GM21723 (cell line): ENCODE measurements at regions not wholly inside any gene's neighbourhood (a gene's known extent, or its start where the extent isn't known, plus 50 kb on each side); places are given as distances from the start of the nearest gene placed in this dataset.
"Not testable (repeated sequence)": the region's sequence is repeated elsewhere in the genome, so short reads cannot be mapped to it uniquely, and the experiment has no call there.

Source experiments
- ATAC-seq: cut with Tn5 transposase; IDR thresholded peaks from one replicate; pipeline ENCODE4 v1.9.1; 2021; ENCODE audit warnings: mild to moderate bottlenecking, moderate library complexity; ENCODE audit not compliant: unreplicated experiment

DNA sequence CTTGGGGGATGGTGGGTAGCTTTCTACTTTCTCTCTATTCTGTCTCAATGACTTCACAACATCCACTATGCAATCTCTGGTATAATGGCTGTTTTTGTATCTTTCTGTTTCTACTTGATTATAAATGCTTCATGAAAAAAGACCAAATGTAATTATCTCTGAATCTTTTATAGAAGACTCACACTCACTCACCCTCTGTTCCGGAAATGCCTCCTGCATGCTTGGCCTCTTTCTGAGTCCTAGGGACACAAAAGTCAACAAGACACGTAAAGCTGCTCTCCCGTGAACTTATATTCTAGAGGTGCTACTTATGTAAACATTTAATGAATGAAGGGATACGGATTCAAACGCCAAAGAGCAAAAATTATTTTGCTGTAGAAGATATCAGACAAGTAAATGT is 502.2 kb upstream of the SOX11 start:
- no peak for ATAC-seq

DNA sequence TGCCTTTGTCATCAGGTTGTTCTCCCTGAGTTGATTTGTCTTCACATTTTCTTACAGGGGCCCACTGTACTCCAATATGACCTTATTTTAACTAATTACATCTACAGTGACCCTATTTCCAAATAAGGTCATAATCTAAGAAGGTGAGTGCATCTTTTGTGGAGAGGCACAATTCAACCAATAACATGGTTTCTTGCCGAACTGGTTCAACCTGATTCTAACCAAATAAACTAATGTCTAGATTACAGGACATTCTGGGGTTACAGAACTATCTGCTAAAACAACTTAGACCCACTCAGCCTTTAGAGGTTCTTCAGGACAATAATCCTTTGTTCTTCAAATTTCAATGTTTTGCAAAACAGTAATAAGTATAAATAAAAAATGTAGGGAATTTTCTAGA is 496.5 kb upstream of the SOX11 start:
- ATAC-seq = no peak

DNA sequence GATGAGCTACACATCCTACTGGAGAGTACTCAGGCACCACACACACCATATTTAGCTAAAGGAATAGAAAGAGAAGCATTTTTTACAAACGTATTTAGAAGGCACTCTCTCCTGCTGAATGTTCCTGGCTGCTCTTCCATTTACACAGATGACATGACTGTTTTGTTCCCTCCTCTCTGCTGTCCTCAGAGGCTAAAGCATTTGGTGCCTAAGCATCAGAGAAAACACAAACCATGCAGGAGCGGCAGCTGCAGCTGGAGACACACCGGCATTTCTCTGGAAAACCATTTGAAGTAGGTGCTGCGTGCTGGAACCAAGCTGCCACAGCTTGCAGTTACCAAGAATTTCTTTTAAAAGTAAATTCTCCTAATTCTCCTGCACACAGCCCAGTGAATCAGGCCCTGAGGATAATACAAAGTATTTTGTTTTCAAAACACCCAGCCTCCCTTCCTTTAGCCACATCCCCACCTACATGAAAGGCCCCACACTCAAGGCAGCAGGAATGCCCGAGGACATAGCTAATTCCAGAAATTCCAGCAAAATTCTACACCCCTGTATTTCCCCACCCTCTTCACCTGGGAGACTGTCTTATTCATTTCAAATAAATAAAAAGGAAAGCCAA is 488.9 kb upstream of the SOX11 start:
- ATAC-seq = no peak

DNA sequence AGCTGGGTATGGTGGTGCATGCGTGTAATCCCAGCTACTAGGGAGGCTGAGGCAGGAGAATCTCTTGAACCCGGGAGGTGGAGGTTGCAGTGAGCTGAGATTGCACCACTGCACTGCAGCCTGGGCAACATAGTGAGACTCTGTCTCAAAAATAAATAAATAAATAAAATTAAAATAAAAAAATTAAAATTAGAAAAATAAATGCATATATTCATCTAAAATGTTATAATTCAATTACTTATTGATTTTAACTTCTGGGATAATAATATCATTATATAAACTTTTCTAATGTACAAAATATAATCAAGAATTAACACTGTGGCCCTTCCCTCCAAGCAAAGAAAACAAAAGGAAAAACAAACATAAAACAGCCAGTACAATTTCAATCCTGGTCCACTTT is 485.4 kb upstream of the SOX11 start:
- not testable (repeated sequence) for ATAC-seq

DNA sequence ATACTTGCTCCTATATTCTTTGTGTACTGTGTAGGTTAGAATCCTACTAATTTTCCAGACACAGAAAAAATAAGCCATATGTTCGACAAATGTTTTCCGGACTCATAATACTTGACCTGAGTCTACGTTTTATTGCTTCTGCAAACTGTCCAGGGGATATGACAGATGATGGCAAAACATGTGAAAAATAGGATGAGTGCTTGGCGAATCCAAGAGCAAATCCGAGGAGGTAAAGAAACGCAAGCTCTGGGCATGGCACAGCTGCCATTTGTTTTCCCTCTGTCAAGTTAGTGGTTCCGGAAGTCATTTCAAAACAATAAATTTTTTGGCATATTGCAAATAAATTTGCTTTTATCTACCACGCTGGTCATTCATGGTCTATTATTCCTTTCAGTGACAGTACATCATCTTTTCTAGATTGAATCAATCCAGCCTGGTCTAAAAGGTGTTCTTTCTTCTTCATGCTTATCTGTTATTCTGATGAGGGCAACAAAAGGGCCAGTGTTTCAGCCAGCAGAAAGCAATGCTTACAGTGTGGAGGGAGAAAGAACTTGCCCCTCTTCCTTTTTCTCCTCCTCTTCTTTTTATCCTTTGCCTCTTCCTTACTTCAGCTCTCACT is 476.1 kb upstream of the SOX11 start:
- ATAC-seq = no peak

DNA sequence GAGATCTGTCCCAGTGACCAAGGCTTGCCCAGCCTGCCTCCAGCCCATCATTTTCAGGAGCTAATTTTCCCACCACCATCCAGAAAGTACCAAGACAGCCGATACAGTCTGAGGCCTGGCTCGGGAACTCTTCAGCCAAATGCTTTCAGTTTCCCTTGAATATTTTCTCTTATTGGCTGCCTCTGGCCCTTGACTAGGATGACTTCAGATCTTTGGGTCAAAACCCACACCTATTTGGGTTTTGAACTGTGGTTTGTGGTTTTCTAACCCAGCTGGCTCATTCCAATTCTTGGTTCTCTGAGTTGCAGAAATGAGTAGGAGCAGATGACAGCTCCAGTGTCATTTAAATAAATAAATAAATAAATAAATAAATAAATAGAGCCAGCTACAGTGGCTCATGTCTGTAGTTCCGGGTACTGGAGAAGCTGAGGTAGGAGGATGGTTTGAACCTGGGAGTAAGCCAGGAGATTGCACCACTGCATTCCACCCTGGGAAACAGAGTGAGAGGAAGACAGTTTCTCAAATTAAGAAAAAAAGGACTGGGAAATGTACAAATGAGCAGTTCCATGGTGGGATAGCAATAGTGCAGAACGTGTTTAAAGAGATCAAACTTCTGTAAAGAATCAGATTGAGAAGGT is 465.0 kb upstream of the SOX11 start:
- ATAC-seq = no peak

DNA sequence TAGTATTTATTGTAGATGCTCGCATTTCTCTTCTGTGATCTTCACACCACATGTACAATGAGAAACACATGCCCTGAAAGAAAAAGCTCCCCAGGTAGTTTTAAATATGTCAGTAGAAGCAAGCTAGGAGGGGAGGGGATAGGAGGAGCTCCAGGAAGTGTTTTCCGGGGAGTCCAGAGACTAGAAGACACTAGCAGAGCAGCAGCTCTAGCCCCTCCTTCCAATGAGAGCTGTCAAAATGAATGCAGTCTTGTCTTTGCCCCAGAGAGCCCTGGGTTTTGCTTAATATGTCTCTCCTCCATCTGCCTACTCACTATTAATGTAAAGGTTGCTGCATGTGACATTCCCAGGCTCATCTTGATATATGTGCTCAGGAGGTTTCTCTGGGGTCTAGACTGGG is 462.6 kb upstream of the SOX11 start:
- no peak for ATAC-seq

DNA sequence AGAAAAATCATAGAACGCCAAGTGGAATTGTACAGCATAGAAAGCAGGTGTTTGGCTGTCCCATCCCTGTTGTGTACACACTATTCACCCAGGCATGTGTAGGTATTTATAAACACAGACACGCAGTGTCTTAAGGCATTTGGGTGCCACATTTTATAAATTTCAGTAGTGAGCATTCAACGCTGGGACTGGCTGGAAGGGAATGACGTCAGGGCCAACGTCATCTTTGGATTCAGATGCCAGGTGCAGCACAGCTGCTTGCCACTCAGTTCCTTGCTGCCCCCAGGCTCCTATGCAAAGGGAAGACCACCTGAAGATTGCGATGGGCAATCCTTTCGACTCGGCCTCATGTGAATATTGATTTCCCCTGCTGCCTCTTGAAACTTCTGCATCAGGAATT is 461.7 kb upstream of the SOX11 start:
- no peak for ATAC-seq

DNA sequence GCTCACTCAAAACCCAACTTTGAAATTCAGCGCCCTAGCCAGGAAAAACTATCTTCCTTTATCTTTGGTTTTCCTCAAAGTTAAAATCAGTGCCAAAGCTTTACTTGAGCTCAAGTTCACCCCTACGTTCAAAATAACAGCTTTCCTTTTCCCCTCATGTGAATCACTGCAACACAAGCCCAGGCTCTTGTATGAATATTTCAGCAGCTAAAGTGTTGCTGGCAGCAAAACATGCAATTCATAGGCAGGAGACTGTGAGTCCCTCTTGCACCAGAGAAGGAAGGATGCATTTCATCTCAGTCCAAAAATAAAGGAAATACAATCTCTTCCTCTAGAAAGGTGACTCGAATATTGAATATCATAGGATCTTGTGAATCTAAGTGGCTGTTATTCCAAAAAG is 461.3 kb upstream of the SOX11 start:
- no peak for ATAC-seq

DNA sequence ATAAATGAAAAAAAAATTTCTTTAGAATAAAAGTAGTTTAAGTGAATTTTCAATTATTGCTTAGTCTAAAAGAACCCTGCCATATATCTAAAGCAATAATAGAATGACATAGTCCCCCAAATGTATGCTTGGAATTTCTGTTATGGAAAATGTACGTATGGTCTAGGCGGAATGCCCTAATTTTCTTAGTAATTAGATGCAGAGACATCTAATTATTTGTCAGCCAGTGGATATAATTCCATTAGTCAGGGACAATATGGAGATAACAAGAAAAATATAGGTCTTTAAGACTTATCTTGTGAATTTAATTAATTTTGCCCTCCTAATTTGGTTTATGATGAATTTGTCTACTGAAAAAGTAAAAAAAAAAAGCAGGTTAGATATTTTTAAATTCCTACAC is 460.9 kb upstream of the SOX11 start:
- ATAC-seq = no peak

DNA sequence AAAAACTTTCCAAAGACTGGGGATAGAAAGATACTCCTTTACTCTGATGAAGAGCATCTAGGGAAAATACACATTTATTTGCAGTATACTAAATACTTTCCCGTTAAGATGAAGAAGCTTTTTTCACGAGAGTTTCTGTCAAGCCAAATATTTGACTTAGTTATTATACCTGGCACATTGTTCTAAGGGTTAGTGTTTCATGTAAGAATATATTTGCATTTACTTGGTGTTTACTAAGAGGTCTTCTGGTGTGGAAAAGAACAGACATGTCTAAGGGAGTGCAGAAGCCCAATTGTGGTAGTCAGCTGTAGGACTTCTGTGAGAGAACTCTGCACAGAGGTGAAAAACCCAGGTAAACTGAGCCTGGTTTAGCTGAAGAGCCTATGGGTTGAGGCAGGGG is 457.6 kb upstream of the SOX11 start:
- ATAC-seq = no peak

DNA sequence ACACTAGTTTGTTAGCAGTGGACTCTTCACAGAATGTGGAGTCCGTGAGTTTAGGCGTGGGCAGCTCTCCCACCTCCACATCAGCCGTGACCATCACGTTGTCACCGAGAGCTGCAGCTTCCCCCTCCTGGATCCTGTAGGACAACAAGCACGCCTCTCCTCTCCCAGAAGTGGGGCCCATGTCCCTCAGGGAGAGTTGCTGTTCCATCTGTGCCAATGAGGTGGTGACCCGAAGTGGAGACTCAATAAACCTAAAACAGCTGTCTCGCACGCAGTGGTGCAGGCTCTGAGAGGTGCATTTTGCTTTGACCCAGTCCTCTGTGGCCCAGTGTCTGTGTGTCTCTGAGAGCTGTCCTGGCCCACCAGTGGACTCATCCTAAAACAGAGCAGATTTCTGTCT is 456.5 kb upstream of the SOX11 start:
- no peak for ATAC-seq

DNA sequence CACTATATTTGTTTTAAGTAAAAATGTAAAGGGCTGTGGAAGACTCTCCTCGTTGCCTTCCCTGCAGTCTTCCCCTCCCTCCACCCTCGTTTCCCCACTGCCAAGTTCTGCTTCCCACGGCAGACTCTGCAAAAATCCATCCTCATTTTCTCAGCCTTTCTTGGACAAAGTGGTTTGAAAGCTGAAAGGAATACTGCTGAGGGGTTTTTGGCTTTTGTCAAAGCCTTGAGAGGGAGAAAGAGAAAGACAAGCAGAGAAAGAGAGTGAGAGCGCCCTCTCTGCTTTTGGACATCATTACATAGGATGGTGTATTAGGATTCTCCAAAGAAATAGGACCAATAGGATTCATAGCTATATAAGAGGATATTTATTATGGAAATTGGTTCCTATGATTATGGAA is 455.9 kb upstream of the SOX11 start:
- no peak for ATAC-seq

DNA sequence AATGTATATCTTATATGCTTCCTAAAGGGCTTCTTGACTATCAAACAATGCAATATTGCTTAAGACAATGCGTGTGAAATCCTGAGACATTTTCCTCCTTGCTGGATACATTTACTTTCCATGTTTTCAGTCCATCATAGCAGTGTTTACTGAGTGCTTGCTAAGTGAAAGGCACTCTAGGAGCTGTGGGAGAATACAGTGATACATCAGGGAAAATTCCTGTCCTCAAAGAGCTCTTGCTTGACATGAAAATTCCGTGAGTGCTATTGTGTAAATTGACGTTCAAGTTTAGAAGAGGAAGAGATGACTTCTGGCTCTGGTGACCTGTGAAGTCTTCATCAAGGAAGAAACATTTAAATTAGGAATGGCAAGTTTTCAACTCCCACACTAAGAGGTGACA is 449.4 kb upstream of the SOX11 start:
- no peak for ATAC-seq

DNA sequence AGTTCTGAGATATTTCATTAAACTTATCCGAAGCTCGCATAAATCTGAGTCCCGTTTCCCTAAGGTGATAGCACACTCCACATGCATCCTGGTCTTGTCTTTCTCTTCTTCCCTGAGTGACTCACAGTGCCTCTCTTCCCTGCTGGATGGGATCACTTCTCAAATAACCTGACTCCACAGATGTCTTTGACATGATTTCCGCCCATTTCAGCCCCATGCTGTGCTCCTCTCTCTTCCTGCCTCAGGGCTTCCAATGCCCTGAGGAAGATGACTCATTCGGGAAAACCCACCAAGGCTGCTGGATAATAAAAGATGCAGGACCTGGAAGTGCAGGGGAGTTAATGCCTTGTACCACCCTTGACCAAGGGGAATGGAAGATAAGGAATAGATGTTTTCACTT is 441.7 kb upstream of the SOX11 start:
- ATAC-seq = no peak

DNA sequence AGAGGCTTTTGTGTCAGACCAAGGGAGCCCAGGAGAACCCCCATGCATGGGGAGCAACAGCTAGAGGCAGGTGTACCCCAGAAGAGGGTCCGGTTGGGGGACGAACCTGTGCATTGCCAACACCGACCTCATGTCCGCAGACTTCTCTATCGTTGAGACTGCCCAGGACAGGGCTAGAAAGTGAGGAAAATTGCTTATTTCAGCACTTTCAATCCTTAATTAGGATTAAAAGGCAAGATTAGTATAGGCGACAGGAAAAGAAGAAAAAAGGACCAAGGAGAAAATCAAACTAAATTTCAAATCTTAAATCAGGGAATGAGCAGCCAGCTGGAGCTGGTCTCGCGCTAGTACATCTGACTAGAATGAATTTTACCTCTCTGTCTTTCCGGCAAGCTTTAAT is 438.9 kb upstream of the SOX11 start:
- ATAC-seq = no peak

DNA sequence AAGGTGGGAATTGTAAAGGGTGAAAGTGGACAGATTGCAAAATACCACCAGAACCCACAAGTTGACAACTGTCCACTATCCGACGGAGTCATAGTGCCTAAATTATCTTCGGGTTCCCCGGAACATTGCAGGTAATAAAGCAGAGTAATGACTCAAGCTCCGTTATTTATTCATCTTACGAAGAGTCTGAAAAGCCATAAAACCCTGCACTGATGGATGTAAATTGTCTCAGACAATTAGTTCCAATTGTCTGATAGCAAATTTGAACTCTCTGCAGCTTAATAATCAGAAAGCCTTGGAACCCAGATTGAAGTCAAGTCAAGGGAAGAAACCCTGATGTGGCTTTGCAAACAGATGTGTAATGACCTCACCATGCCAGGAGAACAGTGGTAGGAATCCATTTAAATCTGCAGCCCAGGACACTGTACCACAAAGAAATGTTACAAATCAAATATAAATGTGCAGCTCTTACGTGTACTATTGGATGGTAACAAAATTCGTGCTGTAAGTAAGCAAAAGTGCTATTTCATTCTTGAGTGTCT is 437.3 kb upstream of the SOX11 start:
- no peak for ATAC-seq

DNA sequence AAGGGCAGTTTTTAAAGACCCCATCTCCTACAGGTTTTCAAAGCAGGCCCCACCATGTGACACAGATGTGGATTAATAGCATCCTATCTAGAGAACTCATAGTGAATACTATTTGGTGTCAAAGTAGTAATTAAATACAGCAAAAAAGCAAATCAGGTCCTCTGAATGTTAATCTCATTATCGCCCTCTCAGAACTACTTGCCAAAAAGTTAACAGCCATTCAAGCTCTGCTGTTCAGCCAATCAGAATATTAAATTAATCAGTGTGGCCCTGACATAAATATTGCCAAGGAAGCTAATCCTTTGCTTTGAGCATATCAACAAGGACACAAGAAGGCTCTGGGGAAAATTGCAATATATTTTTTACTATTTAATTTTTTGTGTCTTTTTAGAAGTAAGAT is 428.9 kb upstream of the SOX11 start:
- no peak for ATAC-seq

DNA sequence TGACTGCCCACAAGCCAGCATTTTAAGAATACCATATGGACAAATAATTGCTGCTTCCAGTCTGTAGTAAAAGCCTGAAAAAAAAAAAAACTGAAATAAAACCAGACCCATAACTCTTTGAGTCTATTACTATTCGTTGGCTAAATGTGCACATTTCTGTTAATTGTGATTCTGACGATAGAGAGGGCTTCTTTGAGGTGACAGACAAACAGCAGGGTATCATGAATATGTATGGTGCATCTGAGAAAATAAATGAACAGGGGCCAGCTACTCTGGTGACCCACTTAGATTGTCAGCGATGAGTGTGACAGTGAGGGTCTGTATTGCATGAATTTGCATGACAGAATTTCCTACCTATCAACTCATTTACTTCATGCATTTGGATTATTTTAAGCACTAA is 427.8 kb upstream of the SOX11 start:
- ATAC-seq = no peak

DNA sequence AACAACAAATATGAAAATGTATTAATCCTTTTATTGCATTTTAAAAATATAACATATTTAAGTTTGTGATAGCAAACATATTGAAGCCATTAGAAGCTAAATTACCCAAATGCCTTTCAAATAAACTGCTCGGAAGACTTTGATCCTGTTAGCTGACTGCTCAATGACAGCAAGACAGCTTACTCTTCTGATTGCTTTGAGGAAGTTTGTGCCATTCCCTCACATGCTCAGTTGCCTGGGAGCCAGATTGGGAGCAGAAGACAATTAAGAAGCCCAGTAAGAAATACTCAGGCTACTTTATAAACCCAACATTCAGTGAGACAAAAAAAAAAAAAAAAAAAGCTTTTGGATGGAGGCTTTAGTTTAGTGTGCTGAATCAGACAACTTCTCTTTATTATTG is 407.1 kb upstream of the SOX11 start:
- ATAC-seq = no peak

DNA sequence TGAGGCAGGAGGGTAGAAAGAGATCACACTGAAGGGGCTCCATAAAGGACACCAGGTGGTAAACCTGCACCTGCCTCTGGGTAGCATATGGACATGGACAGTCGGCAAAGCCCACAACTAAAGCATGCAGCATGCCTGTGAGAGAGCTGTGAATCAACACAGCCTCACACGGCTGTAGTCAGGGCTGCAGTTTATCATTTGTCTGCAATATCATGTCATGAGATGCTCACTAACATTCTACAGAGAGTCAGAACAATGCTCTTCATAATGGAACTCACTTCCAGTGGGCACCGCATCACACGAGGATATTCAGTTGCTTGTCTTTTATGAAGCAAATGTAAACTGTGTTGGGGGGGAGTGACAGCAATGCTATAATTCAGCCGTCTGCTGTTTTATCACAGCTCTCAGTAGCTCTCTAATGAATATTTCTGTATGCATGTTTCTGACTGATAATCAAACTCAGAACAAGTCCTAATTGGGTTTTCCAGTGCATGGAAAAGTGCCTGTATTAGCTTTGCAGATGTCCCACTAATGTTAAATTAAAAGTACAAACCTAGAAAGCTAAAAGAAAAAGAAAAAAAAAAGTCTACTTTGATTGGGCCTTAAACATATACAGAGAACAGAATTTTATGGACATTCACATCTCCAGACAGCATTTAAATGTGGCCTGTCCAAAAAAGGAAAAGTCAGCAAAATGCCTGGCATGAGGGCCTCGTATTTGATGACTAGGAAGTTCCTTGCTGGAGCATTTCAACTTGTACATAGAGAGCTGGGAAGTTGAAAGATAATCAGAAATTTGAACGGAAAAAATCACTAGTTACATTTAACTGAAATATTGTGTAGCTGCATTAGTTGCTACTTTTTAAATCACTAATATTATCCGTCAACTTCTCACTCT is 406.1 kb upstream of the SOX11 start:
- no peak for ATAC-seq
